ENCODE measurements at regions not wholly inside any gene's neighbourhood (a gene's known extent, or its start where the extent isn't known, plus 50 kb on each side); places are given as distances from the start of the nearest gene placed in this dataset.

DNA sequence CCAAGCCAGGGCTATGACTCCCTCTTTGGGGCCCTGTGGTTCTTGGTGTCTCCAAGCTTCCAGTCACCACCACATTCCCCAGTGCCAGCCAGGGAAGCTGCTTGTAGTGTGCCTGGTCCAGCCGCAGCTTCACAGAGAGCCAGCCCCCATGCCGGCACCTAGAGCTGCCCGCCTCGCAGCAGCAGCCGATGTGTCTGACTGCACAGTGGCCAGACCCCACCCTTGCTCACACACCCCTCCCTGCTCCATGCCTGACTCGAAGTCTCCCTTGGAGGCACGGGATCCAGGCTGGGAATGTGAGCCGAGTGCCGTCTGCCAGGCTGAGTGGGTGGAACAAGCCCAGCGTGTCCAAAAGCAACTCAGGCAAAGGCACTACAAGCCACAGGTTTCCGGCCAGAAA lies 123.3 kb upstream of the SFSWAP start:
- no peak overlapping the region for H3K27ac ChIP-seq
- peaks cover 0 to 16% (median 5%) of the 10 kb centered on the region in 3 donors for H3K9me3 ChIP-seq
- H3K36me3 ChIP-seq = no peaks in the 10 kb centered on the region
- WGBS, 2 donors = 33 to 90% methylated on average over 1 to 10 of the region's 11 CpGs
- H3K4me1 ChIP-seq = no peaks in the 10 kb centered on the region
- intact Hi-C loops (cut with DNase I) = no loop called here
- H3K4me3 ChIP-seq = no peak overlapping the region
- no peak for TF ChIP-seq POLR2A (IDR thresholded peaks at IDR 0.05)
- TF ChIP-seq, protein P1, sequence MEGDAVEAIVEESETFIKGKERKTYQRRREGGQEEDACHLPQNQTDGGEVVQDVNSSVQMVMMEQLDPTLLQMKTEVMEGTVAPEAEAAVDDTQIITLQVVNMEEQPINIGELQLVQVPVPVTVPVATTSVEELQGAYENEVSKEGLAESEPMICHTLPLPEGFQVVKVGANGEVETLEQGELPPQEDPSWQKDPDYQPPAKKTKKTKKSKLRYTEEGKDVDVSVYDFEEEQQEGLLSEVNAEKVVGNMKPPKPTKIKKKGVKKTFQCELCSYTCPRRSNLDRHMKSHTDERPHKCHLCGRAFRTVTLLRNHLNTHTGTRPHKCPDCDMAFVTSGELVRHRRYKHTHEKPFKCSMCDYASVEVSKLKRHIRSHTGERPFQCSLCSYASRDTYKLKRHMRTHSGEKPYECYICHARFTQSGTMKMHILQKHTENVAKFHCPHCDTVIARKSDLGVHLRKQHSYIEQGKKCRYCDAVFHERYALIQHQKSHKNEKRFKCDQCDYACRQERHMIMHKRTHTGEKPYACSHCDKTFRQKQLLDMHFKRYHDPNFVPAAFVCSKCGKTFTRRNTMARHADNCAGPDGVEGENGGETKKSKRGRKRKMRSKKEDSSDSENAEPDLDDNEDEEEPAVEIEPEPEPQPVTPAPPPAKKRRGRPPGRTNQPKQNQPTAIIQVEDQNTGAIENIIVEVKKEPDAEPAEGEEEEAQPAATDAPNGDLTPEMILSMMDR (IDR thresholded peaks at IDR 0.05) = no peak
- peaks cover 0 to 53% (median 0%) of the 10 kb centered on the region in 4 donors for H3K27me3 ChIP-seq
- DNase-seq = no peak

DNA sequence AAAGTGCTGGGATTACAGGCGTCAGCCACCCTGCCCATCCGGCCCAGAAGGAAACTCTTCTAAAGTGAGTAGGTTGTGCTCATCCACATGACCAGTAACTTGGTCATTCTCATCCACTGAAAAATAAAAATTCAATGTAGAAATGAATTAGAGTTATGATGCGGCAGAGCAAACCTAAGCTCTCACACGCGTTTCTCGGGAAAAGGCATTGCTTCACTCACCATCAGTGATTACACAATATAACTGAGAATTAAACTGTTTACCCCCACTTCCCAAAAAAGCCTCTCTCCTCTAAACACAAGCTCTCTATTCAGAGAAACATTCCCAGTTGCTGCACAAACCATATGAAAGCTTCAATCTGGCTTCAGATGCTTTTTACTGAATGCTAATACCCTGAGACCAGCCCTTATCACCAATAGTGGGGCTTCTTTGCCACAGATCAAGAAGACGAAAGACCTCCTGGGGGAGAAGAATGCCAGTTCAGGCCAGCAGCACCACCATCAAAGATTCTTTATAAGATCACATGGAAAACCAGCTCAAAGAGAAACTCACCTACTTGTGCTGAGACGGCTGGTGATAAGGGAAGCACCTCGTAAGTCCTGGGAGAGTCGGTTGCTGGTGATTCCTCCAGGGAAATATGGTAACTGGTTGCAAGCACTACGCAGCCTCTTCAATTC lies 121.5 kb upstream of the SFSWAP start:
- TF ChIP-seq, protein P1 (IDR thresholded peaks at IDR 0.05) = no peak
- TF ChIP-seq POLR2A (IDR thresholded peaks at IDR 0.05) = no peak
- no peaks in the 10 kb centered on the region for H3K4me1 ChIP-seq
- no peaks in the 10 kb centered on the region for H3K36me3 ChIP-seq
- no peak overlapping the region for H3K27ac ChIP-seq
- DNase-seq = no peak
- intact Hi-C loops (cut with DNase I) = no loop called here
- 54 to 58% methylated on average over 10 of the region's 11 CpGs for WGBS, 2 donors
- H3K27me3 ChIP-seq = peaks cover 0 to 36% (median 0%) of the 10 kb centered on the region in 4 donors
- H3K9me3 ChIP-seq = peaks cover 0 to 16% (median 5%) of the 10 kb centered on the region in 3 donors
- no peak overlapping the region for H3K4me3 ChIP-seq

DNA sequence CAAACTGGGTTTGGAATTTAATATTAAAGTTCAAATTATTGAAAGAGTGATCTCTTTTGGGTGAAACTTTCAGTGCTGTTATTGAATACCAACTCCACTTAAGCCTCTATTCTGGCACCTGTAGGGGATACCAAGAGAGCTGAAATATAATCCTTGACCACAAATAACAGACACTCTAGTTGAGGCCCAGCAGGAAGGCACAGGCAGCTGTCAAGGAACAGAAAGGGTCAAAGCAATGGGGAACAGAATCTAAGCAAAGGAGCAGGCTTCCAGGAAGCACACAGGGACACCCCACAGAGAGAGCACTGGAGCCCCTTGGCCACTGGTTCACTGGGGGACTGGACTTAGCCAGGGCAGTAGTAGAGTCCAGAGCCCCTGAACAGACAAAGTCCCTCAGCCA lies 120.9 kb upstream of the SFSWAP start:
- intact Hi-C loops (cut with DNase I) = no loop called here
- Histone ChIP-seq H3K4me1 (no peaks in the 10 kb centered on the region), H3K27ac (no peak overlapping the region), H3K36me3 (no peaks in the 10 kb centered on the region), H3K4me3 (no peak overlapping the region), H3K27me3 (peaks cover 0 to 34% (median 0%) of the 10 kb centered on the region in 4 donors), H3K9me3 (peaks cover 0 to 16% (median 5%) of the 10 kb centered on the region in 3 donors)
- DNase-seq = no peak
- TF ChIP-seq POLR2A (IDR thresholded peaks at IDR 0.05) = no peak
- TF ChIP-seq, protein P1 (IDR thresholded peaks at IDR 0.05) = no peak

DNA sequence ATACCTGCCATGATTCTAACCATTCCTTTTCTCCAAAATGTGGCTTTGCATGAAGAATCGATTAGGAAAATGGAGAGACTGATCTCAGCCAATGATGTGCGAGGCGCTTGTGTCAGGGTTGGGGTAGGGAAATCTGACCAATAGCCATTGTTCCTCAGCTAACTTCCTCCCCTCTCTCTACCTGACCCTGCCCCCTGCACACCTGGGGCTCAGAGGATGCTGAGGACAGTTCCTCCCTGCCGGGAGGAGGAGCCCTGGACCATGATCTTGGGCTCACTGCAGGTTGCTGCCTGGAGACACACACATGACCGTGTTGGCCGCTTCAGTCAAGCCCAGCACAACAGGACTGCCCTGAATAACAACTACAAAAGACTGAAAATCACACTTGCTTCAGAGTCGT lies 119.8 kb upstream of the SFSWAP start:
- Histone ChIP-seq H3K36me3 (no peaks in the 10 kb centered on the region), H3K4me3 (no peak overlapping the region), H3K27me3 (peaks cover 0 to 27% (median 0%) of the 10 kb centered on the region in 4 donors), H3K4me1 (no peaks in the 10 kb centered on the region), H3K9me3 (peaks cover 0 to 16% (median 5%) of the 10 kb centered on the region in 3 donors), H3K27ac (no peak overlapping the region)
- intact Hi-C loops (cut with DNase I) = no loop called here
- TF ChIP-seq, protein P1 (IDR thresholded peaks at IDR 0.05) = no peak
- TF ChIP-seq POLR2A (IDR thresholded peaks at IDR 0.05) = no peak
- WGBS, 2 donors = 71 to 83% methylated on average over 4 to 5 of the region's 7 CpGs
- no peak for DNase-seq

DNA sequence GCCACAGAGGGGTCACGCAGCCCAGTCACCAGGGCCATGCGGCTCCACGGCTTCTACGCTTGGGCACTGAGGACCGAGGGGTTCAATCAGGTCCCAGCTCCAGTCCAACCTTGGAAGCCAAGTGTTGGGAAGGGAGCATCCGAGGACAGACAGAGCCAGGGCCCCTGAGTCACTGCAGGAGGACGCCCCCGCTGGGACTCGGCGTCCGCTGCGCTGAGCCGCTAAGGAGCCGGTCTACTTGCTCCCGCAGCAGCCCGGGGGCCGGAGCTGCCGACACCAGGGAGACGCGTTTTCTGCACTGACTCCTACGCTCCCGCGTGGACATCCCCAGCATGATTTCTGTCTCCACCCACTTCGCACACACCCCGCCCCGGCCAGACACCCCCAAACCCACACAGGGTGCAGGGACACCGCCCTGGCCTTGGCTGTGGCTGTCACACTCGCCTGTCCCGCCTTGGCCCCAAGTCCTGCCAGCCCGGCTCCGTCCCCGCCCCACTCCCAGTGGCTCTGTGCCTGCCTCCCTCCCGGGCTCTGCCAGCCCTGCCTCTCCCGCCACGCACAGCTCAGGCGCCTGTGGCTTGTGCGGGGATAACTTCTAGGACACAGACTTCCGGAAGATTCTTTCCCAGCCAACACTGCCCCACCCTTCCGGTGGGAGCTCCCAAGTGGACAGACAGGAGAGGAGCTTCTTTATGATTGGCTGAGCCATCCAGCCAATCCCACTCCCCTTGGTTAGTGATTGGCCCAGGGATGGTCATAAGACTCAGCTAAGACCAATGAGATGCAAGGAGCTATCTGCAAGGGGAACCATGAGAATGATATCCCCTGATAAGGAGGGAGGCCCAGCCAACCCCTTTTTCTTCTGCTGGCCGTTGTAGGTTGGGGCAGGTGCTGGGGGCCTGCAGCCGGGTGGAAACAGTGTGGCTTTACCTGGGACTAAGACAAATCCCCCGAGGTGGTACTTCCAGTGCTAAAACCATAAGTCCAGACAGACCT lies 118.9 kb upstream of the SFSWAP start:
- no peak overlapping the region for H3K4me3 ChIP-seq
- 90 to 93% methylated on average over 22 of the region's 42 CpGs for whole genome bisulfite sequencing, 2 donors
- intact Hi-C loops (cut with DNase I) = no loop called here
- H3K9me3 ChIP-seq = peaks cover 0 to 7% (median 0%) of the 10 kb centered on the region in 3 donors
- no peak overlapping the region for H3K27ac ChIP-seq
- H3K27me3 ChIP-seq = peaks cover 0 to 19% (median 0%) of the 10 kb centered on the region in 4 donors
- H3K4me1 ChIP-seq = no peaks in the 10 kb centered on the region
- H3K36me3 ChIP-seq = no peaks in the 10 kb centered on the region
- TF ChIP-seq, protein P1 (IDR thresholded peaks at IDR 0.05) = no peak
- no peak for TF ChIP-seq POLR2A (IDR thresholded peaks at IDR 0.05)
- DNase-seq = no peak

Measured in esophagus squamous epithelium (tissue), 5 donors.